ENCODE measurements at regions not wholly inside any gene's neighbourhood (a gene's known extent, or its start where the extent isn't known, plus 50 kb on each side); places are given as distances from the start of the nearest gene placed in this dataset.

- CTCF ChIA-PET: interaction anchor here (0.7 to 2.0 kb wide), 4 partner anchors 8 to 253 kb away, joined by 3 to 5 read pairs (median 4); no protein-coding TSS in a partner anchor
- POLR2A ChIA-PET: no interaction called here
- no peak for DNase-seq (ENCODE audit: extremely low spot score)
- no peak for TF ChIP-seq CTCF (IDR thresholded peaks at IDR 0.05; ENCODE audit: control extremely low read depth, extremely low read depth, low read depth, missing control alignments)
Measured at GRCh38 chr9:14515049-14515448, 178.2 kb downstream of the ZDHHC21 start.

- no peak for DNase-seq (ENCODE audit: extremely low spot score)
- ChIA-PET CTCF (no interaction called here), POLR2A (no interaction called here)
- TF ChIP-seq CTCF (IDR thresholded peaks at IDR 0.05; ENCODE audit: control extremely low read depth, extremely low read depth, low read depth, missing control alignments): no peak
Measured at GRCh38 chr9:14512942-14513341, 180.3 kb downstream of the ZDHHC21 start.

GRCh38 chr9:14511452-14511851 lies 181.8 kb downstream of the ZDHHC21 start:
- TF ChIP-seq CTCF (IDR thresholded peaks at IDR 0.05; ENCODE audit: control extremely low read depth, extremely low read depth, low read depth, missing control alignments): no peak
- no peak for DNase-seq (ENCODE audit: extremely low spot score)
- CTCF ChIA-PET: no interaction called here

GRCh38 chr9:14508884-14509283 lies 184.3 kb downstream of the ZDHHC21 start:
- ChIA-PET POLR2A (no interaction called here), CTCF (interaction anchor here (2.2 kb wide), 1 partner anchor 11 kb away, joined by 7 read pairs; no protein-coding TSS in a partner anchor)
- no peak for DNase-seq (ENCODE audit: extremely low spot score)
- TF ChIP-seq CTCF (IDR thresholded peaks at IDR 0.05; ENCODE audit: control extremely low read depth, extremely low read depth, low read depth, missing control alignments): no peak

More at GRCh38 chr9:14511452-14511851, 181.8 kb downstream of the ZDHHC21 start:
- POLR2A ChIA-PET: no interaction called here

- no peak for TF ChIP-seq CTCF (IDR thresholded peaks at IDR 0.05; ENCODE audit: control extremely low read depth, extremely low read depth, low read depth, missing control alignments)
- ChIA-PET CTCF (interaction anchor here (1.0 kb wide), 1 partner anchor 74 kb away, joined by 3 read pairs; no protein-coding TSS in a partner anchor), POLR2A (no interaction called here)
Measured at GRCh38 chr9:14501366-14501765, 187.4 kb upstream of the NFIB start.

GRCh38 chr9:14500705-14501104 lies 186.8 kb upstream of the NFIB start:
- ChIA-PET CTCF (no interaction called here), POLR2A (no interaction called here)
- no peak for DNase-seq (ENCODE audit: extremely low spot score)
- TF ChIP-seq CTCF (IDR thresholded peaks at IDR 0.05; ENCODE audit: control extremely low read depth, extremely low read depth, low read depth, missing control alignments): no peak

More at GRCh38 chr9:14501366-14501765, 187.4 kb upstream of the NFIB start:
- DNase-seq (ENCODE audit: extremely low spot score): no peak

- TF ChIP-seq CTCF (IDR thresholded peaks at IDR 0.05; ENCODE audit: control extremely low read depth, extremely low read depth, low read depth, missing control alignments): no peak
- ChIA-PET CTCF (no interaction called here), POLR2A (no interaction called here)
- no peak for DNase-seq (ENCODE audit: extremely low spot score)
Measured at GRCh38 chr9:14499976-14500375, 186.0 kb upstream of the NFIB start.
